H1 (cell line): ENCODE measurements at regions not wholly inside any gene's neighbourhood (a gene's known extent, or its start where the extent isn't known, plus 50 kb on each side); places are given as distances from the start of the nearest gene placed in this dataset.

Experiments used
- CEBPB ChIP-seq: IDR thresholded peaks from 2 replicates; pipeline ENCODE4 v1.6.1; 2012; ENCODE audit warnings: low read depth, low read length
- CHD7 ChIP-seq: fragments of 300-600 bp; sonication (generic); IDR thresholded peaks from 2 replicates; pipeline ENCODE4 v1.7.1; 2012; ENCODE audit warnings: low read length, moderate library complexity, mild to moderate bottlenecking, inconsistent platforms; ENCODE audit not compliant: insufficient replicate concordance
- CTCF ChIP-seq, 3 experiments: IDR thresholded peaks; 1 replicate in 2 of 3; 2 replicates in 1 of 3; pipeline versions ENCODE4 v1.5.1 to v1.6.1; 2011; ENCODE audit warnings: low read length in 3 of 3, mild to moderate bottlenecking in 3 of 3, inconsistent platforms in 2 of 3, low read depth in 1 of 3, moderate library complexity in 1 of 3; ENCODE audit not compliant: insufficient read depth in 1 of 3; ENCODE audit errors: control extremely low read depth in 1 of 3
- KDM1A ChIP-seq: fragments of 200-600, 300-600 bp; sonication (generic); IDR thresholded peaks from 2 replicates; pipeline ENCODE4 v1.7.1; 2016; ENCODE audit warnings: mild to moderate bottlenecking, low read length, borderline replicate concordance
- NANOG ChIP-seq: IDR thresholded peaks from 2 replicates; pipeline ENCODE4 v1.6.1; 2011; ENCODE audit warnings: low read length, low read depth, mild to moderate bottlenecking, inconsistent platforms; ENCODE audit not compliant: insufficient read depth, poor library complexity, severe bottlenecking
- RAD21 ChIP-seq, 2 experiments: IDR thresholded peaks in 1 of 2; conservative IDR thresholded peaks in 1 of 2; 2 replicates each; pipeline ENCODE4 v1.6.1; 2011; ENCODE audit warnings: low read depth in 2 of 2, low read length in 2 of 2, improper control_type of control experiment in 1 of 2, inconsistent platforms in 1 of 2, mild to moderate bottlenecking in 1 of 2, moderate library complexity in 1 of 2
- SIX5 ChIP-seq: IDR thresholded peaks from 2 replicates; pipeline ENCODE4 v1.6.1; 2011; ENCODE audit warnings: mild to moderate bottlenecking, low read depth, low read length

- TF ChIP-seq CHD7 (no peak), RAD21 (IDR thresholded peaks at IDR 0.05 in 1 of 2, conservative IDR thresholded peaks at IDR 0.05 in 1 of 2; ENCODE audit: low read depth in 2 of 2, low read length in 2 of 2) (no peak), CTCF (IDR thresholded peaks at IDR 0.05; ENCODE audit: control extremely low read depth in 1 of 3, insufficient read depth in 1 of 3, low read depth in 1 of 3, low read length in 3 of 3) (no peak), NANOG (no peak), CEBPB (no peak), SIX5 (no peak), KDM1A (no peak)
Observed at GRCh38 chr1:163774401-163774945, 452.7 kb downstream of the NUF2 start (continued).
